CD4-positive, alpha-beta T cell (primary cell): ENCODE measurements at regions not wholly inside any gene's neighbourhood (a gene's known extent, or its start where the extent isn't known, plus 50 kb on each side); places are given as distances from the start of the nearest gene placed in this dataset.

Experiments used
- ATAC-seq: fragments of 200-7000 bp; cut with Tn5 transposase; one replicate; pipeline ENCODE4 v1.10.0; 2022; ENCODE audit warnings: mild to moderate bottlenecking; ENCODE audit not compliant: poor library complexity
- CTCF ChIA-PET: fragments of 350-600 bp; sonication (Branson Sonifier 250); formaldehyde crosslinking; loops from one replicate; lab custom pipeline; 2021; ENCODE audit warnings: antibody characterized with exemption, inconsistent platforms; lab: Charles Lee
- POLR2A ChIA-PET: fragments of 350-600 bp; sonication (Branson Sonifier 250); formaldehyde crosslinking; loops from one replicate; lab custom pipeline; 2021; ENCODE audit warnings: antibody characterized with exemption, inconsistent platforms; lab: Charles Lee
- DNase-seq, 14 experiments: peaks; one replicate each; pipeline ENCODE4 v3.0.0-alpha.2; 2013 to 2020; ENCODE audit warnings: mixed read lengths in 2 of 14
- H3K27ac ChIP-seq, 2 donors: one replicate each; pipeline versions ENCODE4 v1.5.1 to v1.7.0; 2013; ENCODE audit warnings: low read length in 2 of 2, low read depth in 1 of 2, mild to moderate bottlenecking in 1 of 2
- H3K27me3 ChIP-seq, 2 experiments: 1 replicate in 1 of 2; 2 replicates in 1 of 2; pipeline versions ENCODE4 v1.6.1 to v1.7.0; 2013; ENCODE audit warnings: low read length in 2 of 2, control low read depth in 1 of 2, mild to moderate bottlenecking in 1 of 2, moderate library complexity in 1 of 2; ENCODE audit not compliant: insufficient read depth in 2 of 2, control insufficient read depth in 1 of 2
- H3K36me3 ChIP-seq: one replicate; pipeline ENCODE4 v1.6.1; 2013; ENCODE audit warnings: low read length, control low read depth; ENCODE audit not compliant: insufficient read depth
- H3K4me1 ChIP-seq: one replicate; pipeline ENCODE4 v1.6.1; 2013; ENCODE audit warnings: low read length, control low read depth; ENCODE audit not compliant: insufficient read depth
- H3K4me3 ChIP-seq: one replicate; pipeline ENCODE4 v1.5.1; 2013; ENCODE audit warnings: mild to moderate bottlenecking, low read length, moderate library complexity
- H3K9me3 ChIP-seq, 2 experiments: 1 replicate in 1 of 2; 2 replicates in 1 of 2; pipeline versions ENCODE4 v1.6.1 to v1.7.0; 2013; ENCODE audit warnings: low read length in 2 of 2, mild to moderate bottlenecking in 2 of 2, control low read depth in 1 of 2, moderate library complexity in 1 of 2; ENCODE audit not compliant: control insufficient read depth in 1 of 2, insufficient read depth in 1 of 2
- H3K27ac Mint-ChIP-seq: one replicate; pipeline ENCODE4 v1.8.0; 2020; ENCODE audit warnings: mixed read lengths
- H3K27me3 Mint-ChIP-seq: one replicate; pipeline ENCODE4 v1.8.0; 2021; ENCODE audit warnings: mixed read lengths
- H3K36me3 Mint-ChIP-seq: one replicate; pipeline ENCODE4 v1.8.0; 2021; ENCODE audit warnings: low read depth, mixed read lengths
- H3K4me1 Mint-ChIP-seq: one replicate; pipeline ENCODE4 v1.8.0; 2021; ENCODE audit warnings: low read depth, mixed read lengths
- H3K4me3 Mint-ChIP-seq: one replicate; pipeline ENCODE4 v1.8.0; 2020; ENCODE audit warnings: mild to moderate bottlenecking, mixed read lengths
- H3K9me3 Mint-ChIP-seq: one replicate; pipeline ENCODE4 v1.8.0; 2020; ENCODE audit warnings: mixed read lengths
- intact Hi-C, 2 experiments: fragments of 100-400 bp; cut with DNase I in 1 of 2; cut with micrococcal nuclease in 1 of 2; formaldehyde crosslinking; loops; one replicate each; pipeline versions ENCODE4 v1.15.1 to v1.9.0; 2023 to 2025; cut with DNase I, micrococcal nuclease
- TF ChIP-seq, protein P1 (sequence below): fragments of 200-600 bp; IDR thresholded peaks from one replicate; pipeline ENCODE4 v1.8.0; 2022; ENCODE audit warnings: antibody characterized with exemption, mild to moderate bottlenecking

DNA sequence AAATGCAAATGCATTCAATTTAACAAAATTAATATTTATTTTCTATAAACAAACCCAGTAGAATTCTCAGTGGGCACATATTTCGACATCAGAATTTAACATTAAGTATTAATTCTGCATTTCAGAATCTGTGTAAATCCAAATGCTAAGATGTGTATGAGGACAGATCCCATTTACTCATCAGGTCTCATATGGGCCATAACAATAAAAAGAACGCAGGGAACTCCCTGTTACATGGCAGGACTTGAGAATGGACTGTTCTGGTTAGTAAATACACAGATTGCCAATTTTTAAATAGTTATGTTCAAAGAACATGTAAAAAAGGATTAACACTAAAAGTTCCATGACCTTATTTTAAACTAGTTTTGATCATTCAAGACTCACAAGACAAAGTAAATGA is 104.0 kb downstream of the SLC30A10 start:
- H3K4me1 ChIP-seq = no peaks in the 10 kb centered on the region
- no peaks in the 10 kb centered on the region for H3K4me1 Mint-ChIP-seq
- ChIA-PET POLR2A (no interaction called here), CTCF (no interaction called here)
- no peak overlapping the region for H3K4me3 ChIP-seq
- H3K27me3 Mint-ChIP-seq = no peaks in the 10 kb centered on the region
- H3K4me3 Mint-ChIP-seq = no peak overlapping the region
- intact Hi-C loops = no loop called here
- ATAC-seq = no peak
- no peak for DNase-seq
- H3K36me3 Mint-ChIP-seq = no peaks in the 10 kb centered on the region
- H3K36me3 ChIP-seq = no peaks in the 10 kb centered on the region
- no peak overlapping the region for H3K27ac ChIP-seq
- H3K27ac Mint-ChIP-seq = no peak overlapping the region
- H3K9me3 ChIP-seq = no peaks in the 10 kb centered on the region
- TF ChIP-seq, protein P1, sequence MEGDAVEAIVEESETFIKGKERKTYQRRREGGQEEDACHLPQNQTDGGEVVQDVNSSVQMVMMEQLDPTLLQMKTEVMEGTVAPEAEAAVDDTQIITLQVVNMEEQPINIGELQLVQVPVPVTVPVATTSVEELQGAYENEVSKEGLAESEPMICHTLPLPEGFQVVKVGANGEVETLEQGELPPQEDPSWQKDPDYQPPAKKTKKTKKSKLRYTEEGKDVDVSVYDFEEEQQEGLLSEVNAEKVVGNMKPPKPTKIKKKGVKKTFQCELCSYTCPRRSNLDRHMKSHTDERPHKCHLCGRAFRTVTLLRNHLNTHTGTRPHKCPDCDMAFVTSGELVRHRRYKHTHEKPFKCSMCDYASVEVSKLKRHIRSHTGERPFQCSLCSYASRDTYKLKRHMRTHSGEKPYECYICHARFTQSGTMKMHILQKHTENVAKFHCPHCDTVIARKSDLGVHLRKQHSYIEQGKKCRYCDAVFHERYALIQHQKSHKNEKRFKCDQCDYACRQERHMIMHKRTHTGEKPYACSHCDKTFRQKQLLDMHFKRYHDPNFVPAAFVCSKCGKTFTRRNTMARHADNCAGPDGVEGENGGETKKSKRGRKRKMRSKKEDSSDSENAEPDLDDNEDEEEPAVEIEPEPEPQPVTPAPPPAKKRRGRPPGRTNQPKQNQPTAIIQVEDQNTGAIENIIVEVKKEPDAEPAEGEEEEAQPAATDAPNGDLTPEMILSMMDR = no peak
- no peaks in the 10 kb centered on the region for H3K9me3 Mint-ChIP-seq
- H3K27me3 ChIP-seq = peaks cover 0 to 3% of the 10 kb centered on the region in 2 experiments

DNA sequence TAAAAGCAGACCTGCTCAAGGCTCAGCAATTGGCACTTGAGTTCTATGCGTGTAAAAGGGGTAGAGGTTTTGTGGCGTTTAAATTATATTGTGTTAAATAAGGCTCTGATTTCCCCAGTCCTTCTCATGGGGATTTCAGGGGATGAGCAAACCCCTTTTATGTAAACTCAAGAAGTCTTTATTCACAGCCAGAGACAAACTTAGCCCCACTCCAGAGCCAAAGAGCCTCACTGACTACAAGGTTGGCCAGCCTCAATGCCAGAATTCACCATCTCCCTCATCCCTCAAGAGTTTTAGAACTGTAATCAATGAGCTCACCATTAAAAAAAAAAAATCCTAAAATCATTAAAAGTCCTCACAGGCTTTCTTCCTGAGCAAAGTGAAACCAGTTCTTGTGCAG is 107.8 kb downstream of the SLC30A10 start:
- H3K36me3 Mint-ChIP-seq = no peaks in the 10 kb centered on the region
- Histone ChIP-seq H3K4me1 (no peaks in the 10 kb centered on the region), H3K27ac (no peak overlapping the region), H3K36me3 (no peaks in the 10 kb centered on the region), H3K9me3 (no peaks in the 10 kb centered on the region), H3K27me3 (peaks cover 0 to 3% of the 10 kb centered on the region in 2 experiments), H3K4me3 (no peak overlapping the region)
- ChIA-PET CTCF (no interaction called here), POLR2A (interaction anchor here (0.6 kb wide), 1 partner anchor 675 kb away, joined by 3 read pairs; no protein-coding TSS in a partner anchor)
- H3K27me3 Mint-ChIP-seq = no peaks in the 10 kb centered on the region
- H3K4me1 Mint-ChIP-seq = no peaks in the 10 kb centered on the region
- ATAC-seq = no peak
- no peak overlapping the region for H3K27ac Mint-ChIP-seq
- intact Hi-C loops = no loop called here
- no peak for DNase-seq
- H3K9me3 Mint-ChIP-seq = no peaks in the 10 kb centered on the region
- no peak overlapping the region for H3K4me3 Mint-ChIP-seq
- TF ChIP-seq, protein P1 = no peak

DNA sequence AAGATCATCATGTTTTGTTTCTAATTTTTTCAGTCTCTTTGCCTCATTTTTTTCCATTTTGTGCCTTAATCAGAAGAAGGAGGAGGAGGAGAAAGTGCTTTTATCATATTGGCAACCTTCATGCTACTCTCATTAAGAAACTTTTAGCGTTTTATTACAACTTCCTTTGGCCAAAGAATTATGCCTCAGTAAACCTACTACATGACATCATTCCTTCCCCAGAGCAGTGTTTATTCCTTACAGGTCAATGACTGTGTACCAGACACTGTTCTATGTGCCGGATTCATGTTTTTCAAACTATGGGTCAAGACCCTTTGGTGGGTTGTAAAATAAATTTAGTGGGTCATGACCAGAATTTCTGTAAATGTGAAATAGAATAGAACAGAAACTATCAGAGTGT is 110.4 kb downstream of the SLC30A10 start:
- ChIA-PET POLR2A (no interaction called here), CTCF (no interaction called here)
- H3K4me3 Mint-ChIP-seq = no peak overlapping the region
- DNase-seq = no peak
- no peaks in the 10 kb centered on the region for H3K36me3 Mint-ChIP-seq
- H3K36me3 ChIP-seq = no peaks in the 10 kb centered on the region
- H3K27me3 ChIP-seq = peaks cover 0 to 3% of the 10 kb centered on the region in 2 experiments
- no peaks in the 10 kb centered on the region for H3K9me3 ChIP-seq
- H3K4me1 ChIP-seq = no peaks in the 10 kb centered on the region
- H3K4me3 ChIP-seq = no peak overlapping the region
- H3K27ac Mint-ChIP-seq = no peak overlapping the region
- no peaks in the 10 kb centered on the region for H3K9me3 Mint-ChIP-seq
- no peak for ATAC-seq
- peaks cover 4% of the 10 kb centered on the region for H3K27me3 Mint-ChIP-seq
- no peaks in the 10 kb centered on the region for H3K4me1 Mint-ChIP-seq
- H3K27ac ChIP-seq = no peak overlapping the region
- TF ChIP-seq, protein P1 = no peak
- intact Hi-C loops = loop anchor here in 1 of 2 experiments (2.0 kb wide), 1 partner anchor 13 kb away; no protein-coding TSS in a partner anchor
